ENCODE measurements at regions not wholly inside any gene's neighbourhood (a gene's known extent, or its start where the extent isn't known, plus 50 kb on each side); places are given as distances from the start of the nearest gene placed in this dataset.
A peak's percentile ranks its signal among the peaks of the same experiment; 100 is the strongest.

- no peak for DNase-seq
- Histone ChIP-seq H3K27ac (peak overlapping the region in 2 of 4 donors; percentile 30 to 31), H3K4me1 (peaks cover 0 to 14% (median 6%) of the 10 kb centered on the region in 4 donors), H3K9me3 (no peaks in the 10 kb centered on the region), H3K27me3 (no peaks in the 10 kb centered on the region), H3K36me3 (no peaks in the 10 kb centered on the region), H3K4me3 (no peak overlapping the region)
- TF ChIP-seq POLR2AphosphoS5 (IDR thresholded peaks at IDR 0.05) (no peak), CTCF (IDR thresholded peaks at IDR 0.05) (no peak), EP300 (IDR thresholded peaks at IDR 0.05; ENCODE audit: low read depth) (no peak), POLR2A (IDR thresholded peaks at IDR 0.05) (no peak)
- 91 to 100% methylated on average over 1 of the region's 1 CpG for WGBS, 2 donors (ENCODE audit: low coverage in 1 of 2)
- in situ Hi-C loops (cut with MboI; ENCODE audit: low pct_ligation_motif_present in 1 of 4, low pct_unique_long_range_greater_than_20kb in 1 of 4, low sequenced_read_pairs in 3 of 4), result no loop called here
- intact Hi-C loops (cut with DNase I; ENCODE audit: low total_unique reads), result no loop called here
Observed at GRCh38 chr6:47112317-47112716, 70.2 kb upstream of the ADGRF1 start.

GRCh38 chr6:47111685-47112084 is 69.6 kb upstream of the ADGRF1 start:
- H3K36me3 ChIP-seq, result no peaks in the 10 kb centered on the region
- intact Hi-C loops (cut with DNase I; ENCODE audit: low total_unique reads), result no loop called here

GRCh38 chr6:47109281-47109680 is 67.1 kb upstream of the ADGRF1 start:
- H3K9me3 ChIP-seq, result no peaks in the 10 kb centered on the region
- no peak overlapping the region for H3K4me3 ChIP-seq
- in situ Hi-C loops (cut with MboI; ENCODE audit: low pct_ligation_motif_present in 1 of 4, low pct_unique_long_range_greater_than_20kb in 1 of 4, low sequenced_read_pairs in 3 of 4) (no loop called here), intact Hi-C loops (cut with DNase I; ENCODE audit: low total_unique reads) (no loop called here)
- H3K27ac ChIP-seq, result no peak overlapping the region
- WGBS, 2 donors (ENCODE audit: low coverage in 1 of 2), result 74 to 82% methylated on average over 2 of the region's 2 CpGs
- no peak for DNase-seq
- H3K27me3 ChIP-seq, result no peaks in the 10 kb centered on the region
- TF ChIP-seq CTCF (IDR thresholded peaks at IDR 0.05), result no peak
- TF ChIP-seq EP300 (IDR thresholded peaks at IDR 0.05; ENCODE audit: low read depth), result no peak
- TF ChIP-seq POLR2A (IDR thresholded peaks at IDR 0.05), result no peak
- no peak for TF ChIP-seq POLR2AphosphoS5 (IDR thresholded peaks at IDR 0.05)
- H3K4me1 ChIP-seq, result peaks cover 0 to 16% (median 6%) of the 10 kb centered on the region in 4 donors
- no peaks in the 10 kb centered on the region for H3K36me3 ChIP-seq

More at GRCh38 chr6:47111685-47112084, 69.6 kb upstream of the ADGRF1 start:
- in situ Hi-C loops (cut with MboI; ENCODE audit: low pct_ligation_motif_present in 1 of 4, low pct_unique_long_range_greater_than_20kb in 1 of 4, low sequenced_read_pairs in 3 of 4), result no loop called here
- TF ChIP-seq CTCF (IDR thresholded peaks at IDR 0.05) (no peak), POLR2A (IDR thresholded peaks at IDR 0.05) (no peak), EP300 (IDR thresholded peaks at IDR 0.05; ENCODE audit: low read depth) (no peak), POLR2AphosphoS5 (IDR thresholded peaks at IDR 0.05) (no peak)
- H3K9me3 ChIP-seq, result no peaks in the 10 kb centered on the region
- DNase-seq, result peak; percentile 56
- H3K27ac ChIP-seq, result peak overlapping the region in 2 of 4 donors; percentile 30 to 31
- WGBS, 2 donors (ENCODE audit: low coverage in 1 of 2), result 33 to 50% methylated on average over 1 of the region's 1 CpG
- H3K4me1 ChIP-seq, result peaks cover 0 to 12% (median 6%) of the 10 kb centered on the region in 4 donors
- H3K27me3 ChIP-seq, result no peaks in the 10 kb centered on the region
- H3K4me3 ChIP-seq, result no peak overlapping the region

- intact Hi-C loops (cut with DNase I; ENCODE audit: low total_unique reads), result no loop called here
Observed at GRCh38 chr6:47106721-47107197, 64.6 kb upstream of the ADGRF1 start.

More at GRCh38 chr6:47106721-47107197, 64.6 kb upstream of the ADGRF1 start:
- Histone ChIP-seq H3K27me3 (no peaks in the 10 kb centered on the region), H3K27ac (no peak overlapping the region), H3K4me3 (no peak overlapping the region), H3K36me3 (no peaks in the 10 kb centered on the region), H3K4me1 (peaks cover 0 to 20% (median 7%) of the 10 kb centered on the region in 4 donors), H3K9me3 (no peaks in the 10 kb centered on the region)
- in situ Hi-C loops (cut with MboI; ENCODE audit: low pct_ligation_motif_present in 1 of 4, low pct_unique_long_range_greater_than_20kb in 1 of 4, low sequenced_read_pairs in 3 of 4), result no loop called here
- no peak for TF ChIP-seq POLR2A (IDR thresholded peaks at IDR 0.05)
- TF ChIP-seq EP300 (IDR thresholded peaks at IDR 0.05; ENCODE audit: low read depth), result no peak
- no peak for TF ChIP-seq CTCF (IDR thresholded peaks at IDR 0.05)
- no peak for TF ChIP-seq POLR2AphosphoS5 (IDR thresholded peaks at IDR 0.05)
- WGBS, 2 donors (ENCODE audit: low coverage in 1 of 2), result 77% methylated on average over 3 of the region's 3 CpGs; no CpG with 5 or more reads in 1 of the 2 donors
- DNase-seq, result no peak
